Type B pancreatic cell (in vitro differentiated cells): ENCODE measurements at regions not wholly inside any gene's neighbourhood (a gene's known extent, or its start where the extent isn't known, plus 50 kb on each side); places are given as distances from the start of the nearest gene placed in this dataset.

ENCODE experiments used
- DNase-seq: peaks from one replicate; pipeline ENCODE4 v3.0.0; 2021; ENCODE audit warnings: mixed read lengths; ENCODE audit not compliant: unreplicated experiment; ENCODE audit errors: extremely low spot score
- H3K27ac Mint-ChIP-seq: 2 replicates; pipeline ENCODE4 v1.8.0; 2021; ENCODE audit warnings: mild to moderate bottlenecking, mixed read lengths
- H3K27me3 Mint-ChIP-seq: 2 replicates; pipeline ENCODE4 v1.8.0; 2021; ENCODE audit warnings: mixed read lengths
- H3K36me3 Mint-ChIP-seq: 2 replicates; pipeline ENCODE4 v1.8.0; 2021; ENCODE audit warnings: mixed read lengths
- H3K4me1 Mint-ChIP-seq: one replicate; pipeline ENCODE4 v1.8.0; 2021; ENCODE audit warnings: mixed read lengths; ENCODE audit not compliant: unreplicated experiment
- H3K4me3 Mint-ChIP-seq: 2 replicates; pipeline ENCODE4 v1.8.0; 2021; ENCODE audit warnings: mild to moderate bottlenecking, mixed read lengths
- H3K9me3 Mint-ChIP-seq: 2 replicates; pipeline ENCODE4 v1.8.0; 2021; ENCODE audit warnings: mixed read lengths
- TF ChIP-seq, protein P1 (sequence below): fragments of 200-600 bp; sonication (generic); conservative IDR thresholded peaks from 2 replicates; pipeline ENCODE4 v1.5.0; 2021; ENCODE audit warnings: antibody characterized with exemption, mild to moderate bottlenecking

DNA sequence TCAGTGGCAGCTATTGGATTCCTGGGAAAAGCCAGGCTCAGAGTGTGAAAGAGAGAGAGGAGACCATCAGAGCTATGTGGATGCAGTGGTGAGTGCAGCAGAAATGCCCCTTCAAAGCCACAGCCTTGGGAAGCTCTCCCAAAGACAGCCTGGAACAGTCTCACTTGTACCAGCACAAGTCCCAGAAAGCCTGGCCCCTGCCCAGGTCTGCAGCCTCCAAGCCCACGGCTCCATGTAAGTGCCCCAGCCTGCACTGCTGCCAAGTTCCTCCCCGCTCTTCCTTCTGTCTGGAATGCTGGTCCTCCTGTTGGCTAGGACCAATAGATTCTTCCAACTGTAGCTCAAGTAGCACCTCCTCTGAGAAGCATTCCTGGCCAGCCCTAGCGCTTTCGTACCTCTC, 539.7 kb downstream of the MIAT start:
- Mint-ChIP-seq H3K36me3 (peaks cover 4% of the 10 kb centered on the region), H3K27ac (no peak overlapping the region), H3K27me3 (peaks cover 8% of the 10 kb centered on the region), H3K4me3 (no peak overlapping the region), H3K4me1 (peaks cover 16% of the 10 kb centered on the region), H3K9me3 (peaks cover 7% of the 10 kb centered on the region)
- TF ChIP-seq, protein P1, sequence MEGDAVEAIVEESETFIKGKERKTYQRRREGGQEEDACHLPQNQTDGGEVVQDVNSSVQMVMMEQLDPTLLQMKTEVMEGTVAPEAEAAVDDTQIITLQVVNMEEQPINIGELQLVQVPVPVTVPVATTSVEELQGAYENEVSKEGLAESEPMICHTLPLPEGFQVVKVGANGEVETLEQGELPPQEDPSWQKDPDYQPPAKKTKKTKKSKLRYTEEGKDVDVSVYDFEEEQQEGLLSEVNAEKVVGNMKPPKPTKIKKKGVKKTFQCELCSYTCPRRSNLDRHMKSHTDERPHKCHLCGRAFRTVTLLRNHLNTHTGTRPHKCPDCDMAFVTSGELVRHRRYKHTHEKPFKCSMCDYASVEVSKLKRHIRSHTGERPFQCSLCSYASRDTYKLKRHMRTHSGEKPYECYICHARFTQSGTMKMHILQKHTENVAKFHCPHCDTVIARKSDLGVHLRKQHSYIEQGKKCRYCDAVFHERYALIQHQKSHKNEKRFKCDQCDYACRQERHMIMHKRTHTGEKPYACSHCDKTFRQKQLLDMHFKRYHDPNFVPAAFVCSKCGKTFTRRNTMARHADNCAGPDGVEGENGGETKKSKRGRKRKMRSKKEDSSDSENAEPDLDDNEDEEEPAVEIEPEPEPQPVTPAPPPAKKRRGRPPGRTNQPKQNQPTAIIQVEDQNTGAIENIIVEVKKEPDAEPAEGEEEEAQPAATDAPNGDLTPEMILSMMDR = no peak
- DNase-seq = no peak

DNA sequence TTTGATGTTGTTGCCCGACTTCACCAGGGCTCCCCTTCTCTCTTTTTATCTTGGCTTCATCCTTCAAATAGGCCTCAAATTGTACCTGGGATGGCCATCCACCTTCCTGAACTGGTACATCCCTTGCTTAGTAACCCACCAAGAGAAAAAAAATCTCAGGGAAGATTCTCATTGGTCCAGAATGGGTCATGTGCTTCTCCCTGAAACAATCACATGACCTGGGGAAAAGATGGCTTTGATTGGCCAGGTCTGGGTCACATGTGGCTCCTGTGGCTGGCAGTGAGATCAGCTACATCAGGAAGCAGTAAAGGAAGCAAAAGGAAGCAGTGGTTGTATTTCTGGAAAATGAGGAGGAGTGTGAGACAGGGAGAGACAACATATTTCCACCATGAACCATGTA, 540.2 kb downstream of the MIAT start:
- Mint-ChIP-seq H3K27me3 (peaks cover 8% of the 10 kb centered on the region), H3K9me3 (peaks cover 7% of the 10 kb centered on the region), H3K36me3 (peaks cover 4% of the 10 kb centered on the region), H3K4me3 (no peak overlapping the region), H3K4me1 (peaks cover 18% of the 10 kb centered on the region), H3K27ac (peak overlapping the region; percentile 47)
- TF ChIP-seq, protein P1 = no peak
- DNase-seq = no peak

DNA sequence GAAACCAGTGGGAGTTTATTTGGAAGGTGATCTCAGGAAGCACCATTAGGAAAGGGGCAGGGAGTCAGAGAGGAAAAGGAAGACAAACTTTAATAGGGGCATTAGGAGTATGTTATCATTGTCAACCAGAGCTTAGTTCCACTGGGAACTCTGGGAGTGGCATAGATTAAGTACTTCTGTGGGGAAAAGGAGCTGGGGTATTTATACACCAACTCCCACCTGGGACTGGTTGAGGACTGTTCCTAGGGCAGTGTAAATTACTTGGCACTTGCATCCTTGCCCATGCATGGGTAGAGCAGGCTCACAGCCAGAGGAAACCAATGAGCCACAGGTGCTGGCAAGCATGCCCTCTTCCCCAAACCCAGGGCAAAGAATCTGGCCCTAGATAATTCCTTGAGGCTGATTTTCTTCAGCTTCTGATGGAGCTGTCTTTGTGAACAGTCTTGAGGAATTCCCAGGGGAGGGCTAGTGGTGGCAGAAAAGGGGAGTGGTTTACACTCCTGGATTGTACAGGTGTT, 541.2 kb downstream of the MIAT start:
- H3K36me3 Mint-ChIP-seq = peaks cover 4% of the 10 kb centered on the region
- H3K4me1 Mint-ChIP-seq = peaks cover 25% of the 10 kb centered on the region
- peaks cover 7% of the 10 kb centered on the region for H3K9me3 Mint-ChIP-seq
- TF ChIP-seq, protein P1 = no peak
- peak overlapping the region; percentile 17 for H3K27ac Mint-ChIP-seq
- no peak for DNase-seq
- H3K27me3 Mint-ChIP-seq = peaks cover 8% of the 10 kb centered on the region
- no peak overlapping the region for H3K4me3 Mint-ChIP-seq

DNA sequence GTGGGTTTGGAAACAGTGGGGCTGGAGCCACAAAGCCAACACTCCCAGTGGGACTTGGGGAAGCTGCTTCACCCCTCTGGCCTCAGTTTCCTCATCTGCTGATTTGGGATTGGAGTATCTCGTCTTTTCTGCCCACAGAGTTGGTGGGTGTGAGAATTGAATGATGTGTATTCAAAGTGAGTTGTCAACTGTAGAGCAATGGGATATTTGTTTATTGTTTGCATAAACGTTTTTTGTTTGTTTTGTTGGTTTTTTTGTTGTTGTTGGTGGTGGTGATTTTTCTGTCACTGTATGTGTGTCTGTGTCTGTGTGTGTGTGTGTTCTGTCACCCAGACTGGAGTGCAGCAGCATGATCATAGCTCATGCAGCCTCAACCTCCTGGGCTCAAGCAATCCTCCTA, 542.0 kb downstream of the MIAT start:
- Mint-ChIP-seq H3K27me3 (peaks cover 4% of the 10 kb centered on the region), H3K27ac (no peak overlapping the region), H3K4me3 (no peak overlapping the region), H3K36me3 (peaks cover under 1% of the 10 kb centered on the region), H3K4me1 (peaks cover 19% of the 10 kb centered on the region), H3K9me3 (peaks cover 7% of the 10 kb centered on the region)
- TF ChIP-seq, protein P1 = no peak
- no peak for DNase-seq

DNA sequence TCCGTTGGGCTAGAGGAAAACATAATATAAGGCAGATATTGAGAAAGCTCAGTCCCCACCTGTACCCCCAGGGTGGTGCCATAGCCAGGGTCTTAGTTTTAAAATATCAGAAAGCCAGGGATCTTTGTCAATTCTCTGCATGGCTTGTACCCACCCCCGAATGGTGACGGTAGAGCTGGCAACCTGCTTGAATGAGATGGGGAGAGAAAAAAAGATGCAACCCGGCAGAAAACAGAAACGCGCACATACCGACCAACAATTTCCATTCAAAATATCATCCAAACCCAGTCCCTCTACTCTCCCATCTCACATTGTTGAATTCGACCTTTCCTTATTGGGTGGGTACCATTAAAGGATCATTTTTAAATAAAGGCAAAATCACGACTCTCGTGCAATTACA, 543.9 kb downstream of the MIAT start:
- Mint-ChIP-seq H3K9me3 (peaks cover 7% of the 10 kb centered on the region), H3K36me3 (no peaks in the 10 kb centered on the region), H3K27ac (peak overlapping the region; percentile 96), H3K27me3 (peaks cover 4% of the 10 kb centered on the region), H3K4me1 (peaks cover 26% of the 10 kb centered on the region), H3K4me3 (no peak overlapping the region)
- DNase-seq = no peak
- TF ChIP-seq, protein P1 = no peak

DNA sequence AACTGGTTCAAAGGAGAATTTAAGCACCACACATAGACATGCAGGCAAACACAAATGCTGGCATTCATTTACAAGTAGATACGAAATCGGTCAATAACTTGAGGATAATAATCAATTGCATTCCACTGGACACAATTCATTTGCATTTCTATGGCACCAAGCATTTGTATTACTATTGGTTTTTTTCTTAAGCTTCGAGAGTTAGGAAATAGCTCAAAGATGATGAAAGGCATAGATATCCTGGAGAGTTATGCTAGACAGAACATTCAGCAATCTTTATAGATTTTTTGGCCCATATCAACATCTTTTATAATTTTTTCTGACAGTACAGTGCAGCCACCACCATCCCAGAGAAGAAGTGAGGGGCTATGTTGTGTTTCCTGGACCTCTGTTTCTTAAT, 544.4 kb downstream of the MIAT start:
- no peak for DNase-seq
- no peaks in the 10 kb centered on the region for H3K36me3 Mint-ChIP-seq
- H3K4me1 Mint-ChIP-seq = peaks cover 31% of the 10 kb centered on the region
- TF ChIP-seq, protein P1 = no peak
- peak overlapping the region; percentile 96 for H3K27ac Mint-ChIP-seq
- H3K27me3 Mint-ChIP-seq = peaks cover 4% of the 10 kb centered on the region
- no peak overlapping the region for H3K4me3 Mint-ChIP-seq
- peaks cover 7% of the 10 kb centered on the region for H3K9me3 Mint-ChIP-seq
